Coronary artery (tissue), 2 donors: ENCODE measurements at regions not wholly inside any gene's neighbourhood (a gene's known extent, or its start where the extent isn't known, plus 50 kb on each side); places are given as distances from the start of the nearest gene placed in this dataset.

Source experiments
- DNase-seq: peaks from one replicate; pipeline ENCODE4 v3.0.0-alpha.2; 2017; ENCODE audit warnings: low spot score
- H3K27ac ChIP-seq, 2 donors: fragments of 200-600 bp; sonication (generic); one replicate each; pipeline ENCODE4 v1.5.1; 2016 to 2019
- H3K4me3 ChIP-seq: fragments of 200-600 bp; sonication (generic); 2 replicates; pipeline ENCODE4 v1.5.1; 2016; ENCODE audit warnings: mild to moderate bottlenecking, moderate library complexity
- CTCF ChIP-seq: fragments of 200-600 bp; sonication (generic); IDR thresholded peaks from one replicate; pipeline ENCODE4 v1.5.1; 2019; ENCODE audit warnings: antibody characterized with exemption

DNA sequence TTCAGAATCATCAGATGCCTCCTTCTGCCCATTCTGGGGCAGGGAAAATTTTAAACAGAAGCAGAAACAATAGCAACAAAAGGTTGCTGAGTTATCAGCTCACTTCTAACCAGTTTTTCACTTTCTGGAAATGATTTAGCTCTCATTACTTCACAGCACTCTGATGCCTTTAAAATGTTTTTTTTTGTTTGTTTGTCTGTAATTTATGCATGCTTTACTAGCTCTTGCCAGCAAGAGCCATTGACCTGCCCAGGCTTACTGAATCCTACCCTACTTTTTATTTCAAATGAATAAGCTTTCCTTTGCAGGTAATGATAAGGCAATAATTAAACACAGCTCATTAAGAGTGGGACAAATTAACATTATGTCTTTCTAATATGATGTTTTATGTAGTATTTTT lies 466.1 kb upstream of the NOVA1 start:
- no peak overlapping the region for H3K27ac ChIP-seq
- TF ChIP-seq CTCF: no peak
- no peak overlapping the region for H3K4me3 ChIP-seq
- no peak for DNase-seq

- H3K27ac ChIP-seq: no peak overlapping the region
- no peak for DNase-seq
- no peak for TF ChIP-seq CTCF
- no peak overlapping the region for H3K4me3 ChIP-seq
Measured at GRCh38 chr14:27065886-27066285, 468.1 kb upstream of the NOVA1 start.

DNA sequence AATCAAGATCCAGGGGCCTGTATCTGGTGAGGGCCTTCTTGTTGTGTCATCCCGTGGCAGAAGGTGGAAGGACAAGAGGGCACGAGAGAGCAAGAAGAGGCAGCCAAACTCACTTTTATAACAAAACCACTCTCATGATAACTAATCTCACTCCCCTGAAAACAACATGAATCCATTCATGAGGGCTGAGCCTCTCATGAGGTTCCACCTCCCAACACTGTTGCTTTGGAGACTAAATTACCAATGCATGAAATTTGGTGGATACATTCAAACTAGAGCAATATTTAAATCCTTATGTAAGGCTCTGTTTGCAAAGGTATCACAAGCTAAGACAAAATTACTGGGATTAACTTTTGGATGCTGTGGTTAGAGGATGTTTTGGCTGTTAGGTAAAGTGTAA lies 470.1 kb upstream of the NOVA1 start:
- no peak for TF ChIP-seq CTCF

GRCh38 chr14:27072589-27072988 lies 474.8 kb upstream of the NOVA1 start:
- H3K27ac ChIP-seq: no peak overlapping the region
- no peak for TF ChIP-seq CTCF
- no peak for DNase-seq
- no peak overlapping the region for H3K4me3 ChIP-seq

More for the DNA sequence above, 470.1 kb upstream of the NOVA1 start:
- H3K27ac ChIP-seq: no peak overlapping the region
- DNase-seq: no peak
- no peak overlapping the region for H3K4me3 ChIP-seq

- no peak for DNase-seq
- TF ChIP-seq CTCF: no peak
- H3K4me3 ChIP-seq: no peak overlapping the region
- no peak overlapping the region for H3K27ac ChIP-seq
Measured at GRCh38 chr14:27075503-27075902, 477.7 kb upstream of the NOVA1 start.

DNA sequence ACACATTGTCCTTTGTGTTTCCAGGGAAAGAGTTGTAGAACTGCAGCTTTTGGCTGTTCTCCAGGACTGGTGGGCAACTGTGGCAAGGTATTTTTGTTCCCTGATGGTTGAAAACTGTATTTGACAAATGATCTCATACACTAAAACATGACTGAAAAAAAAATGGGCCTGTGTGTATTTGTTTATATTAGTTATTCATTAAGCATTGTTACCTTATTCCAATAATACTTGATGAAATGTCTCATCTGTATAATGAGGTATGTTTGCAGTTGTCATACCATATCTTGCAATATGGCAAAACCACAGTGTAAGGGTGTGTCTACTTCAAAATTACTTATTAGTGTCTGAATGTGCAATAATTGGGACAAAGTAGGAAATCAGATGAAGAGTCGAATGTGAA lies 479.4 kb upstream of the NOVA1 start:
- no peak for DNase-seq
- no peak for TF ChIP-seq CTCF
- H3K27ac ChIP-seq: no peak overlapping the region
- no peak overlapping the region for H3K4me3 ChIP-seq

DNA sequence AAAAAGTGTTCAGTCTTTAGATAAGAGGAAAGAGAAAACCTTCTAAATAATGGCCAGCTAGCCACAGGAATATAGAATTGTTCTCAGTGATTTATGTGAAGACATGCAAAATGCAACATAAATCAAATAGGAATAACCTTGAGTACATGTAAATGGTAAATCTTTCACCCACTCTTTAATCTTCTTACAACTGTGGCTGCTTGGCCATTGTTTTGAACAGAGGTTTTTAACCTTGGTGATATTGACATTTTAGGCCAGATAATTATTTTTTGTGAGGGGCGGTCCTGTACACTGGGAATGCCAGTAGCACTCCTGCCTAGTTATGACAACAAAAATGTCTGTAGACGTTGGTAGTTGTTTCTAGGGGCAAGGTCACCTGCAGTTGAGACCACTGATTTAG lies 479.9 kb upstream of the NOVA1 start:
- Histone ChIP-seq H3K4me3 (no peak overlapping the region), H3K27ac (no peak overlapping the region)
- DNase-seq: no peak
- TF ChIP-seq CTCF: no peak
